ENCODE measurements at regions not wholly inside any gene's neighbourhood (a gene's known extent, or its start where the extent isn't known, plus 50 kb on each side); places are given as distances from the start of the nearest gene placed in this dataset.
"Not testable (repeated sequence)": the region's sequence is repeated elsewhere in the genome, so short reads cannot be mapped to it uniquely, and the experiment has no call there.

DNA sequence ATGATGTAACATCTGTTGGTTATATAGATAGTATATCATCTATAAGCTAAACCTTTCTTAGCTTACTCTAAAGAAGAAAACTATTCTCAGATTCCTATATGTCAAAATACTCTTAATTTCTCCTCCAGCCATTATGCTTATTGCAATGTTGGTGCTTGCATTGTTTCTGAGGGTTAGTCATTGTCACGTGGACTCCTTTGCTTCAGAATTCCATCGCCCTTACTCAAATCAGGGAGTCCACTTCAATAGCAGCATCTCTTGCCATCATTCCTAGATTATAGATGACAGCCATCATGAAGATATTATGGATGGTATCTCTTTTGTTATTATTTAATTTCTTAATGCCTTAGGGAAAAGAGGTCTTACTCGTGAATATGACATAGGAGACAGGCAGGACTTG, 776.1 kb downstream of the TENT5A start:
- DNase-seq, result no peak

DNA sequence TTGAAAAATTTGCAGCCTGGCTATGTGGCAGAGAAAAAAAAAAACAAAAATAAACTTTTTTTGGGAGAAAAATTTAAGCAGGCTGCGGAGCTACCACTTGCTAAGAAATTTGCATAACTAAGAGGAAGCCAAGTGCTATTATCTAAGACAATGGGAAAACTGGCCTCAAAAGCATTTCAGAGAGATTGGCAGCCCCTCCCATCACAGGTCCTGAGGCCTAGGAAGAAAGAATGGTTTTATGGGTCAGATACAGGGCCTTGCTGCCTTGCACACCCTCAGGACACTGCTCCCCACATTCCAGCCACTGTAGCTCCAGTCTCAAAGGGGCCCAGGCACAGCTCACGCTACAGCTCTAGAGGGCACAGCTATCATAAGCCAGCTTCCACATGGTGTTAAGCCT, 777.9 kb downstream of the TENT5A start:
- DNase-seq, result no peak

DNA sequence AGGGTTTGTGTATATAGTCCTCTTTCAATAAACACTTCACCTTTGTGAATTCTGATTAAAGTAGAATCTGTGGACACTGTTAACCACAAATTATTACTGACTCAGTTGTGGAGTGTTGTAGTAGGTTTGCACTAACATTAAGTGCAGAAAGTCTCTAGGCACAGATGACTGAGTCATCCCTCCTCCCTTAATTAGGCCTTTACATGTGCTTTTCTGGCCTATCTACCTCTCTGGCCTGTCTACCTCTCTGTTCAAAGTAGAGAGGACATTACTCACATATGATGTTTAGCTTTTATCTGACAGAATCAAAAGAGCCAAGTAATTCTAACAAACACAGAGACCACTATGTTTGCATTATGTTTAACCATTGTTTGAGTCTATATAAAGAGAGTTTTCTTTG, 783.0 kb downstream of the TENT5A start:
- peak in 1 of 3 experiments; percentile 18 for DNase-seq

DNA sequence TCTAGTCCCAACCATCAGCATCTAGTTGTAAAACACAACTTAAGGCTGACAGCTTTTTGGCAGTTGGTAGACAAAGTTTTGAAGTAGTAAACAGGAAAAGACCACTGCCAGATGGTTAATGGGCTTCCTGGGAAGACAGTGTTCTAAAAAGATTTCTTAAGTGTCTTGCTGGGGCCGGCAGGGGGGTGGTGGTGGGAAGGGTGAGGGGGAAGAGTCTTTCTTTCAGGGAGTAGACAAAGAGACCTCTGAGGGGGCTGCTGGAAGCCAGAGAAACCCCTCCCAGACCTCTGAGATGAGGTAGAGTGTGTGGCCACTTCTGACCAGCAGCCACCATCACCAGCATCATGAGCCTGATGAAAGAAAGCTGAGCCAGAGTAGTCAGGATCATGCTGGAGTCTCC, 784.9 kb downstream of the TENT5A start:
- DNase-seq, result no peak

DNA sequence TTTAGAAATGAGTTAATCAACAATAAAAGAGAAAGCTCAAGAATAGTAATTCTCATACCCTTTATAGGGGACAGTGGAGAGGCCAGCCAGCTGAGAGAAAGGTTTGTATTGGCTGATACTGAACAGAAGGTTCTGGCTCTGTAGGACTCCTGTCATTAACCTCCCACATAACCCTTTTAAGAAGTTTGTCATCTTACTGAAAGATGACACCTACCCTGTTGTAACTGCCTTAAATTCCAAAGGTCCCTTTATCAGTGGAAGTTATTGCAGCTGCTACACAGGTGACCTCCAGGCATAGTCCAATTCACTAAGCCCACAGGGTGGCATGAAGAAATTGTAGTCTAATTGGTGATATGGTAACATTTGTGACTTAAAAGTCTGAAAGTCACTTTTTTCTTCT, 790.1 kb downstream of the TENT5A start:
- DNase-seq, result no peak

DNA sequence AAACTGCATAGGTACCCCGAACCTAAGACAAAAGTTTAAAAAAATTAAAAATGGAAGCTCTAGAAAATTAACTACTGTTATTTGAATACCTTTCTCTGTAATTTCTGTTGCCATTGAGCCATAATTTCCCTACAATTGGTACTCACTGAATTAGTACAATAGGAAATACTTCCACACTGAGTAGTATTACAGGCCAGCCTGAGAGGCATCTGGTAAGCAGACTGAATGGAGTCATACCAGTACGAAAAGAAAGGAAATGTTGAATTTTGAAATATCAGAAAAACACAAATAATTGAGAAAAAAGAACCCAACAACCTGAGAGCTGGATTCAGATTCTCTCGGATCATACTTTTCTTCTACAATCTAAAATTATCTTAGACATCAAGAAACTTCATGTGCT, 791.3 kb downstream of the TENT5A start:
- DNase-seq, result no peak

DNA sequence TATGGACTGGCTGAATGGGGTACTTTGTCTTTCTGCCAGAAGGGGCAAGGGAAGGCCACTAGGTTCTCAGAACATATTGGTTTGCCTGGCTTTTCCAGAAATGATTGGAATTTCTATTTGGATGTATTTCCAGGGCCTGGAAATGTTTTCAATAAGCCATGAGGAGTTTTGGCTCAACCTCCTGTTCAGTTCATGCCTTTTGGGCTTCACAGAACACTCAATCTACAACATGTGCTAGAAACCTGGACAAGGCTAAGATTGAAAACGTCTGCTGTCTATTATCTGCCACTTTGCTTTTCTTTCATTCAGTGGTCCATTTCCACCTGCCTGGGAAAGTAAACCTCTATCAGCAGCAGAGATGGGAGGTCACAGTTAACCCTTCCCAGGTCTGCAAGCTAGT, 793.4 kb downstream of the TENT5A start:
- DNase-seq, result no peak

DNA sequence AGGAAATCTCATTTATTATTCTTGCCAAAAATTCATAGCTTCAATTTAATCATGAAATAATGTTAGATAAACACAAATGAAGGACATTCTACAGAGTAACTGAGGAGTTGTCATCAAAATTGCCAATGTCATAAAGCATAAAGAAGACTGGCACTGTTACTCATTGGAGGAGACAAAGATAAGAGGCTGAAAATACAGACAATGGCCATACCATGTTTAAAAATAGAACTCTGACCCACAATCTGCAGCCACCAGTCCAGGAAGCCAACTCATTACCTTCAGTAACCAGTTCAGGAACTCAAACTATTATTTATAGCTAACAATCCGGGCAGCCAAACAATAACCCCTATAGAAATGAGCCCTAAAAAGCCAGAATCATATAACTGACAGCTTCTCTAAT, 795.6 kb downstream of the TENT5A start:
- DNase-seq, result no peak

DNA sequence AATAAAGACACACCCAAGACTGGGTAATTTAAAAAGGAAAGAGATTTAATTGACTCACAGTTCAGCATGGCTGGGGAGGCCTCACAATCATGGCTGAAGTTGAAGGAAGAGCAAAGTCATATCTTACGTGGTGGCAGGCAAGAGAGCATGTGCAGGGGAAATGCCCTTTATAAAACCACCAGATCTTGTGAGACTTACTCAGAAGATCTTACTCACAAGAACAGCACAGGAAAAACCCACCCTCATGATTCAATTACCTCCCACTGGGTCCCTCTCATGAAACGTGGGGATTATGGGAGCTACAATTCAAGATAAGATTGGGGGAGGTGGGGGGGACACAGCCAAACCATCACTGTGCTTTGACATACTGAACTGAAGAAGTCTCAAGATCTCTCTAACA, 800.0 kb downstream of the TENT5A start:
- DNase-seq, result not testable (repeated sequence)

DNA sequence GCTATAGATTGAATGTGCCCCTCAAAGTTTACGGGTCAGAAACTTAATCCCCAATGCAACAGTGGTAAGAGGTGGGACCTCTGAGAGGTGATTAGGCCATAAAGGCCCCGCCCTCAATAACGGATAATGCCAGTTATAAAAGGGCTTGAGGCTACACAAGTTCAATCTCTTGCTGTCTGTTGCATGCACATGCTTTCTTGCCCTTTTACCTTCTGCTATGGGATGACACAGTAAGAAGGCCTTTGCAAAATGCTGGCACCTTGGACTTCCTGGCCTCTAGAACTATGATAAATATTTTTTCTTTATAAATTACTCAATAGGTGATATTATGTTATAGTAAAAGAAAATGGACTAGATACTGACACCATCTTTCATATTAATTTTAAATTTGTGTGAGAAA, 806.1 kb downstream of the TENT5A start:
- DNase-seq, result no peak

DNA sequence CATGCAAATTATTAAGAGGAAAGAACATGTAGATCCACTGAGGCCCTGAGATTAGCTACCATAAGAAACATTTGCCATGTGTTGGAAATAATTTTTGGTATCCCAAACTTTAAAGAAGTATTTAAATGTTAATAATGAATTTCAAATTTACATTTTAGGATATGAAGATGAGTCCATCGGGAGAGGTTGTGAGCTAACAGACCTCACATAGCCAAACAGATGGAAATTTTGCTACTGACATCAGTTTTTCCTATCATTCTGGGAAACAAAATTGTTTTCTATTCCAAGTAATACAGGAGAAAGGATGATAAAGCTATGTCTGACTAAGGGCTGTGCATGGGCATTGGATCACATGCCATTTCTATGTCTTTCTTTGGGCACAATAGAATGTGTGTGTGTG, 809.6 kb downstream of the TENT5A start:
- no peak for DNase-seq

DNA sequence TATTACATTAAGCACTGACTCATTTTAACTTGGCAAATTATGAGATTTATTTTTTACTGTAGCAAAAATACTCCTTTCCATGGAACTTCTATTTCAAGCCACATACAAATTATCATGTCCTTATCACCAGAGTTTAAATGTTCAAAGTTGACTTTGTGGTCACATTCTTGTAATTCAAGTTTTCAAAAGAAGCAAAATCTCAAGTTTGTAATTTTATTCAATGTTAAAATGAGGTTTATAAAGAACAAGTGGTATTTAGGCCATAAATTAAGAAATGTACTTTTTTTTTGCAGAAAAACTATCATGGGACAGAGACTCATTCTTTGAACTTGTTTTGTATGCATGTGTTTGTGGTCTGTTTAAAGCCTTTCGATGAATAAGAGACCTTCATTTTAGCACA, 811.5 kb downstream of the TENT5A start:
- no peak for DNase-seq

DNA sequence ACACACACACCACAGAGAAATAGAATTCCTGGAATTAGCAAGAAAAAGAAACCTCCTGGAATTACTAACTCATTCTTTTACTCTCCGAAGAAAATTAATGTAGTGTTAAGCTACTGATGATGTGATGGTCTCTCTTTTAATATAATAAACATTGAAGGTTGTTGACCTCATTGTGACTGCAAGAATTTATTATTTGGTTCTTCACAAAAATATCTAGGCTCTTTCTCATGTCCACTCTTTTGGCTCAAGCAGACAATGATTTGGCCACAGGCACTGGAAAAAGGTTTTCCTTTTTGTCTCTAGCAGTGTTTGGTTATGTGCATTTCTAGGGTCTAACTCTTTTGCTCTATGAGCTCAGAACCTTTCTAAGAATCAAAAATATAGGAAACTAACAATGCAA, 811.9 kb downstream of the TENT5A start:
- no peak for DNase-seq

DNA sequence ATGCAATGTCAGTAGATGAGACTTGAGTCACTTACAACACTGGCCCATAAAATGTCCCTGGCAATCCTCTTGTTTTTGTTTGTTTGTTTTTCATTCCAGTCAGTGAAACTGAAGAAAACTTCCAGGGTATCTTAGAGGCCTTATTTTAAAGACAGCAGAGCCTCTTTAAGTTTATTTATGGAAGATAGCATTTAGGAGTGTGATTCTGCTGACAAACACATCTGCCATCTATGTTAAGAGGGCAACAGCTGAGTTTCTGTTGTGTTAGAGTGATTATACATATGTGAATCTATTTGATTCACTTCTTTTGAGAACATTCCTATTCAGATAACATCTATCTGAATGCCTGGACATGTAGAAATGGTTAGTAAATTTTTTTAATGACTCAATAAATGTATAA, 812.6 kb downstream of the TENT5A start:
- DNase-seq, result no peak

DNA sequence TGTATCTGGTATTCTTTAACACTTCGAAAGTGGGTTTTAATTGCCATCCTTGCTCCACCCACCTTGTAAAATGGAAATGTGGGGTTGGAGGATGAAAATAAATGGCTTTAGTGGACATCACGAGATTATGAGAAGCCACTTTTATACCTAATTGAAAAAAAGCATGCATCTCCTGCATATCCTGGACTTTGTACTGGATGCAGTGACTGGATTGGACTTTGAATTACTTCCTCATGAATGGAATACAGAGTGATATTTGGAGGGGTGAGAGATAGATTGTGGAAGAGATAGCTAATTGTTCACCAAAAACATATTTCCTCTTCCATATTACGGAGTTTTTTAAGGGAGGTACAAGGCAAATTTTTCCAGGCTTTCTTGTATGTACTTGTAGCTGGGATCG, 813.0 kb downstream of the TENT5A start:
- no peak for DNase-seq

DNA sequence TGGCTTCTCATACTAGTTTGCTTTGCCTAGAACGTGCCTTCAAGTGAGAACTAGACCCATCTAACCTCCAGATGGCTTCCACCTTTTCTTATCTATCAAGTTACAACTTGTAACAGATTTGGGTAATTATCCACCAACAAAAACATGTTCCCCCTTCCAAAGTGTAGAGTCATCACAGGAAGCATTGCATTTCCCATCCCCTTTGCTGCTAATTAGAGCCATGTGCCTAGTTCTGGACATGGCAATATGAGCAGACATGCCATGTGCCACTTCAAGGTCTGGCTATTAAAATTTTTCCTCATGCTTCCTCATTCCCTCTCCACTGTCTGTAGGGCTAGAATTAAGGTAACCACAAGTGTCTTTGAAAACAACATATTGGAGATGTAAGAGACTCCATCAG, 814.4 kb downstream of the TENT5A start:
- DNase-seq, result no peak

DNA sequence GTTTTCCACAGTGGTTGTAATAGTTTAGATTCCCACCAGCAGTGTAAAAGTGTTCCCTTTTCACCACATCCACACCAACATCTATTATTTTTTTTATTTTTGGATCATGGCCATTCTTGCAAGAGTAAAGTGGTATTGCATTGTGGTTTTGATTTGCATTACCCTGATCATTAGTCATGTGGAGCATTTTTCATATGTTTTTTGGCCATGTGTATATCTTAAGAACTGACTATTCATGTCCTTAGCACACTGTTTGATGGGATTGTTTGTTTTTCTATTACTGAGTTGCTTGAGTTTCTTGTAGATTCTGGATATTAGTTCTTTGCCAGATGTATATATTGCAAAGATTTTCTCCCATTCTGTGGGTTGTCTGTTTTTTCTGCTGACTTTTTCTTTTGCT, 820.1 kb downstream of the TENT5A start:
- DNase-seq, result no peak

DNA sequence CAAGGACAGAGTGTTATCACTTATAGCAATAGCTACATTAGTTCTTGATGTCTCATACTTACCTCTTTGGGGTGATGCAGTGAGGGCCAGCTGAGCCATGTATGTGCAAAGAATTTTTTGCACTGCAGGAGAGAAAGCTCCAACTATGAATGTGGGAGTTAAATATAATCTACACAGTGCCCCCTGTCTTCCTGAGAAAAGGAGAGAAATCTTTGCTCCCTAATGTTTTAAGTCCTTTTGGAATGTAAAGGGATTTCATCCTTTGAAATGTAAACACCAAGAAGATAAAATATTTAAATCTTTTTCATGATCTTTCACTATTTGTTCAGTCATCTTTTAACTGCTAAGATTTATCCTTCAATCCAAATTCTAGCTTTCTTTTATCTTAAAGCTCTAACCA, 822.1 kb downstream of the TENT5A start:
- no peak for DNase-seq

DNA sequence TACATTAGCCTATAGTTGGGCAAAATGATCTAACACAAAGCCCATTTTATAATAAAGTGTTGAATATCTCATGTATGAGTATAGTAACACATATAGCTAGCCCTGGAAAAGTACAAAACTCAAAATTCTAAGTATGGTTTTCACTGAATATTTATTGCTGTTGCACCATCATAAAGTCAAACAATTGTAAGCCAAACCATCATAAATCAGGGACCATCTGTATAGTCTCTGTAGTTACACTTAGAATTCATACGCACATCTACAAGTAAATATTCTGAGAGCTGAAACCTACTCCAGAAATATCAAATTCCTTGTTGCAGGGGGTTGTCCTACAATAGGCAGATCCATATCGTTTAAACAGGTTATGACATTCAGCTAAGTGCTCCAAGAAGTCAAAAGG, 817.3 kb downstream of the BCKDHB start:
- no peak for DNase-seq

DNA sequence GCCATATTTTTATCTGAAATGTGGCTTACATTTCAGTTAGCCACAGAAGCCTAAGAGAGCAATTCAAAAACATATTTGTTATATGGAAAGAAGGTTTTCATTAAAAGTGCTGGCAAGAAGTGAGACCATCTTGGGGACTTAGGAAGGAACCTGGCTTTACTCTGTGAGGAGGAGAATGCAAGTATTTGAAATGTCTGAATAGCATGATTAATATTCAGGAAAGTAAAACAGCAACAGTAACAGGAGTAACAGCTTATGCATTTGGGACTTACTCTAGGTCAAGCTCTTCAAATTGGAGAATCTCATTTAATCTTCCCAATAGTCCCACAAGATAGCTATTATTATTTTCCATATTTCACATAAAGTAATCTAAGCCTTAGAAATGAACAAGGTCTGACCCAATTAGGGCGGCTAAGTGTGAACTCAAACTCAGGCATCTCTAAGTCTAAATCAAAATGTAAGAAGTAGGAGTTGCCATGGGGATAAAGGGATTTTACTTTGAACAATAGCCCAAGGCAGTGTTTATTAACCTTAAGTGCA, 816.5 kb downstream of the BCKDHB start:
- DNase-seq, result no peak

DNA sequence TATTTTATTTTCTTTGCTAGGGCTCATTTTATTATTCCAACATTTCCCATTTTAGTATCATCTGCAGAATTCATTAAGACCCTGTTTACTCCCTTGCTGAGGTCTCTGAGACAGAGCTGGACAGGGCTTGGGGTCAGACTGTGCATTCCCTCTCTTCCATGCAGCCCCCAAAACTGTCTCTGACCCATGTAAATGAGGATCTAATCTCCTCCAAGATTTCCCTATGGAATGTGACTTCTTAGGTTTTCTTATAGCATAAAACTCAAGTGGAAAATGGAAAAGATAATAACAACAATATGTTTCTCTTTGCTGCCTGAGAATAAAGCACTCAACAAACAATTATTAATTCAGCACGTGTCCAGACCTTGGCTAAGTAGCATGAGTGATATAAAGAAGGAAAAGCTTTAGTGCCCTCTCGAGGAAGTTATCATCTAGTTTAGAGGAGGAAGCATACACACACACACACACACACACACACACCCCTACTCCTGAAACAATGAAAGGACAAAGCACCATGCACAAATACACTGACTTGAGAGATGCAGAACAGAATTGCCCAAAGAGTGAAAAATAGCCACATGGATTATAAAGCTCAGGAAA, 815.5 kb downstream of the BCKDHB start:
- DNase-seq, result no peak

DNA sequence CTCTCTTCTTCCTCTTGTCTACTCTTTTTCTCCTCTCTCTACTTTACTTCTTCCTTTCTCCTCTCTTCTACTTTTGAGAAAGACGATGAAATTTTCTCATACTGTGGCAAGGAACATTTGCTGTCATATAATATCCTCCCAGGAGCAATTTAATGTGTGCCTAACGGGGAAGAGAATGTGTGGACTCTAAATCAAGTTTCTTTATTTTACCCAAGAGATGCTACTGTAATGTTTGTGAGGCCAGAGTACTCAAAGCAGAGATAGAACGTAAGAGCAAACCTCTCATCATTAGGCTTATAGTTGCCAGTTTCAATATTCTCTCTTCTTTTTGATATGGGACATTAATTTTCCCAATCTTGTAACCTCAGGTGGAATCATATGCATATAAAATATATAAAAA, 801.4 kb downstream of the BCKDHB start:
- DNase-seq, result no peak

DNA sequence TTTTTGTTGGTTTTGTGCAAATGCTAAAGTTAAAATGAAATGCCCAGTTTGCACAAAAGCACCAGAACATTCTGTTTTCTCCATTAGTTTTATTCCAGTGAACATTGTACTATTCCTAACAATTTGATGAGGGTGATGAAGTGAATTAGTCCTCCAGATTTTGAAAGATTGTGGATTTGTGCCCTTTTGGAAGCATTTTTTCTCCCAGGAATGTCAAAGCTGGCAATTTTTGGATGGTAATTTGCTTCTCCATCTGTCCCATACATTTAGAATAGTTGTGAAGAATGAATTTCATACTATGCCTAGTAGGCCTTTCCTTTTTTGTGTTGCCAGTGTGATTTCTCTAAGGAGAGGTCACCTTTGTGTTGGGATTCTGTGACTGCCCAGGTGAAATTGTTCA, 797.2 kb downstream of the BCKDHB start:
- DNase-seq, result no peak

DNA sequence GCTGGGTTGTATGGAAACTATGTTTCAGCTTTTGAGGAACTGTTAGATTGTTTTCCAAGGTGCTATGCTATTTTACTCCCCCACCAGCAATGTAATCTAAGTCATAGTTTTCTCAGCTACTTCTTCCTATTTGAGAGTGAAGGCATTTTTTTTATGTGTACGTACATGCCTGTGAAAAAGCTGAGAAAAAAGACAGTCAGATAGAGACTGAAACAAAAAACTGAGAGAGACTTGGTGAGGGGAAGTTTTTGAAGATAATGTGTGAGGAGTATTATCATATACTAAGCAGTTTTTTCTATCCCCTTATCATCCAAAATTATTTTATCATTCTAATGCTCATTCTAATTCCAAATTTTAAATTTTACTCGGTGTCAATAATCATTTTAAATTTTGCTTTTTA, 780.0 kb downstream of the BCKDHB start:
- DNase-seq, result no peak

DNA sequence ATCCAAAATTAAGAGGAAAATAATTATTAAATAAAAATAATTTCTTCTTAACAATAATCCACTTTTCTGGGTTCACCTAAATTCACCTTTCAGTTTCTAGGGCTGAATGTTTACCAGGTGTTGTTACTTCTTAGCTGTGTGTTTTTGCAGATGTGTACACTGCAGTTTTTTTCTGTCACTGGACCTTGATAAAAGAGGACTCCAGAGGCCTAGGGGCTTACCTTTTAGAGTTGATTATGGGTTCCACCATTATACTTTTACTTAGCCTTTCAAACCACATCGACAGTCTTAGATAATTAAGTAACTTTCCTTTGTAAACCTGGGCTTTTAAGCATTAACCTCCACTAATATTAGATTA, 766.5 kb downstream of the BCKDHB start:
- DNase-seq, result peak in 1 of 3 experiments; percentile 22

Measured in NCI-H1417 (cell line).